Activated naive CD8-positive, alpha-beta T cell treated with anti-CD3 and anti-CD28 coated beads, Interleukin-2, amount 10 ng/mL, durations not matched to agents 7 days and 5 days (primary cell): ENCODE measurements at regions not wholly inside any gene's neighbourhood (a gene's known extent, or its start where the extent isn't known, plus 50 kb on each side); places are given as distances from the start of the nearest gene placed in this dataset.

Experiments
- ATAC-seq: fragments of 150-1000 bp; cut with Tn5 transposase; one replicate; pipeline ENCODE4 v1.10.0; 2021; ENCODE audit warnings: low read depth, moderate library complexity
- POLR2A ChIA-PET: fragments of 350-600 bp; sonication (Branson Sonifier 250); formaldehyde crosslinking; loops from one replicate; lab custom pipeline; 2021; ENCODE audit warnings: antibody characterized with exemption; lab: Charles Lee
- DNase-seq: peaks from one replicate; pipeline ENCODE4 v3.0.0; 2021
- H3K27ac Mint-ChIP-seq: one replicate; pipeline ENCODE4 v1.8.0; 2022; ENCODE audit warnings: mild to moderate bottlenecking, mixed read lengths
- H3K27me3 Mint-ChIP-seq: one replicate; pipeline ENCODE4 v1.8.0; 2022; ENCODE audit warnings: mild to moderate bottlenecking, moderate library complexity, mixed read lengths
- H3K36me3 Mint-ChIP-seq: one replicate; pipeline ENCODE4 v1.8.0; 2021; ENCODE audit warnings: mild to moderate bottlenecking, mixed read lengths
- H3K4me1 Mint-ChIP-seq: one replicate; pipeline ENCODE4 v1.8.0; 2021; ENCODE audit warnings: mixed read lengths
- H3K4me3 Mint-ChIP-seq: one replicate; pipeline ENCODE4 v1.8.0; 2022; ENCODE audit warnings: mild to moderate bottlenecking, moderate library complexity, mixed read lengths
- H3K9me3 Mint-ChIP-seq: one replicate; pipeline ENCODE4 v1.8.0; 2021; ENCODE audit warnings: mixed read lengths

DNA sequence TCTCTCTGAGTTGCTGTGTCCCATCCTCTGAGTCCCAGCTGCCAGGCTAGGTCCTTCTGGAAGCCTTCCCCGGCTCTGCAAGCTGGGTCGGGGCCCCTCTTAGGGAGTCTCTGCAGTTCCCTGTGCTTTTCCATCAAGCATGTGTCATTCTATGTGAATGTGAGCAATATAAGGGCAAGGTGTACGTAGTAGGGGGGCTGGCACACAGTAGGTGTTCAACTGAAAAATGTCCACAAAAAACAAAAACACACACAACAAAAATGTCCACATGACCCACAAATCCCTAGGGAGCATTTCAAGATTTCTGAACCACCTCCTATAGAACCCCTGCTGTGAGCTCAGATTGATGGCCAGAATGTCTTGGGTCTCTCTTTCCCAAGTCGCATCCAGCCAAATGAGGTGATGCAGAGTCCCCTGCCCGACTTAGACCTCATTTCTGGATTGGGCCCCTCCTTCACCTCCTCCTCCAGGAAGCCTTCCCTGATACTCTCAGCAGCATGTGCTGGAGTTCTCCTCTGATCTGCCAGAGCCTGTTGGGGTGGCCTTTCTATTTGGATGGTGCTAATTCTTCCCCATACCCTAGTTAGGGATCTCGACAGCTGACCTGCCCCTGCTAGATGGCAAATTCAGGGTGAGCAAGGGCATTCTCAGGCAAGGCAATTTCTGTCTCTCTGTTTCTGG lies 196.1 kb upstream of the LHX5 start:
- DNase-seq (no peak), ATAC-seq (no peak)
- Mint-ChIP-seq H3K9me3 (no peaks in the 10 kb centered on the region), H3K27me3 (peaks cover 17% of the 10 kb centered on the region), H3K36me3 (no peaks in the 10 kb centered on the region), H3K4me3 (no peak overlapping the region), H3K4me1 (no peaks in the 10 kb centered on the region), H3K27ac (no peak overlapping the region)
- POLR2A ChIA-PET: no interaction called here

- H3K27ac Mint-ChIP-seq: no peak overlapping the region
- no peak overlapping the region for H3K4me3 Mint-ChIP-seq
- POLR2A ChIA-PET: no interaction called here
- H3K36me3 Mint-ChIP-seq: no peaks in the 10 kb centered on the region
- H3K27me3 Mint-ChIP-seq: peaks cover 17% of the 10 kb centered on the region
- no peak for DNase-seq
- H3K4me1 Mint-ChIP-seq: no peaks in the 10 kb centered on the region
- no peaks in the 10 kb centered on the region for H3K9me3 Mint-ChIP-seq
- ATAC-seq: no peak
Measured at GRCh38 chr12:113667095-113667494, 195.4 kb upstream of the LHX5 start.

- POLR2A ChIA-PET: no interaction called here
- no peaks in the 10 kb centered on the region for H3K36me3 Mint-ChIP-seq
- peaks cover 17% of the 10 kb centered on the region for H3K27me3 Mint-ChIP-seq
- DNase-seq: no peak
- no peak overlapping the region for H3K27ac Mint-ChIP-seq
- H3K4me3 Mint-ChIP-seq: no peak overlapping the region
- no peak for ATAC-seq
- H3K9me3 Mint-ChIP-seq: no peaks in the 10 kb centered on the region
- no peaks in the 10 kb centered on the region for H3K4me1 Mint-ChIP-seq
Measured at GRCh38 chr12:113666223-113666622, 194.6 kb upstream of the LHX5 start.

DNA sequence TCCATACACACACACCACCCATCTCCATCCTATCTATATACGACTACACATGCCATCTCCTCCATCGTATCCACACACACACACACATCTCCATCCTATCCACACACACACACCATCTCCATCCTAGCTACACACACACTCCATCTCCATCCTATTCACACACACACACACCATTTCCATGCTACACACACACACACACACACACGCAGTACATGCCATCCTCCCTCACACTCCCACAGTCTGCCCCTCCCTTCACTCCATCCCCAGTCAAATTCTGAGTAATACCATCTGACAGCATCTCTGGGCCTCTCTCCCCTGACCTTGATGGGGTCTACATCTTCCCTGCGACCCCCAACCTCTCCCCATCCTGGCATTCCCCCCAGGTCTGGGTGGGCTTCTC lies 193.8 kb upstream of the LHX5 start:
- no peaks in the 10 kb centered on the region for H3K9me3 Mint-ChIP-seq
- no peak overlapping the region for H3K4me3 Mint-ChIP-seq
- POLR2A ChIA-PET: no interaction called here
- ATAC-seq: no peak
- no peaks in the 10 kb centered on the region for H3K36me3 Mint-ChIP-seq
- H3K4me1 Mint-ChIP-seq: no peaks in the 10 kb centered on the region
- DNase-seq: no peak
- no peak overlapping the region for H3K27ac Mint-ChIP-seq
- peaks cover 20% of the 10 kb centered on the region for H3K27me3 Mint-ChIP-seq

DNA sequence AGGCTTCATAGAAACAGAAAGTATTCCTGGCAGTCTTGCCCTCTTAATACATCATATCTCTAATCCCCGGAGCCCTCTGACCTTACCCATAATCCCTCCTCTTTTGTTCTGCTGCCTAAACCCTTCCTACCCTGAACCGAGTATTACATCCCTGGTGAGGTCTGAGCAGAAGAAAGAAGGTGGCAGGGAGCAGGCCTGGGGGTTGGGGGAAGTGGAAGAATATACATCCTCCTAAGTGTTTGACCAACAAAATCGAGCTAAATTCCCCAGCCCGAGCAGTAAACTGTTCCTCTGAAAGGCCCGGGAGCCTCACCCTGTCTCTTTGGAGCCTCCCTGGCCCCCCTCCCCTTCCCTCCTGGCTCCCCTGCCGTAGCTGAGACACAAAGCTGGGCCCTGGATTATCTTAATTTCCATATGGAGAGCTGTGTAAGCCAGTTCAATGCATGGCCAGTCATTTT lies 192.6 kb upstream of the LHX5 start:
- Mint-ChIP-seq H3K4me1 (no peaks in the 10 kb centered on the region), H3K36me3 (no peaks in the 10 kb centered on the region), H3K9me3 (no peaks in the 10 kb centered on the region), H3K27me3 (peaks cover 13% of the 10 kb centered on the region), H3K4me3 (no peak overlapping the region), H3K27ac (no peak overlapping the region)
- no peak for DNase-seq
- POLR2A ChIA-PET: no interaction called here
- no peak for ATAC-seq

GRCh38 chr12:113663396-113663795 lies 191.7 kb upstream of the LHX5 start:
- Mint-ChIP-seq H3K4me1 (no peaks in the 10 kb centered on the region), H3K27ac (no peak overlapping the region), H3K36me3 (no peaks in the 10 kb centered on the region), H3K4me3 (no peak overlapping the region), H3K9me3 (no peaks in the 10 kb centered on the region), H3K27me3 (peaks cover 10% of the 10 kb centered on the region)
- DNase-seq (no peak), ATAC-seq (no peak)
- POLR2A ChIA-PET: no interaction called here

DNA sequence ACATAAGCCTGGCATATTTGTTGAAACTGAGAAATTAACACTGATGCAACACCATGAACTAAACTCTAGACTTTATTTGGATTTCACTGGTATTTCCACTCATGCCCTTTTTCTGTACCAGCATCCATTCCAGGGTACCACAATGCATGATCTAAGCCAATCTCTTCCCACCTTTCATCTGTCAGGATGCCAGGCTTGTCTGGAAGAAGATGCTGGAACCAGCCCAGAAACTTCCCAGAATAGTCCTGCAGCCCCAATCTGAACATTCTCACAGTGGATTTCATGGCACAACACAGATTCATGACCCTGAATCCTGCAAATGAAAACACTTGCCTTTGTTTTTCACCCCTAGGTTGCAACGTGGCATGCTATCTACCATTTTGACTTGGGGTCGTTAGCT lies 189.3 kb upstream of the LHX5 start:
- DNase-seq (no peak), ATAC-seq (no peak)
- Mint-ChIP-seq H3K4me1 (no peaks in the 10 kb centered on the region), H3K36me3 (no peaks in the 10 kb centered on the region), H3K9me3 (peaks cover 2% of the 10 kb centered on the region), H3K27me3 (peaks cover 3% of the 10 kb centered on the region), H3K4me3 (no peak overlapping the region), H3K27ac (no peak overlapping the region)
- POLR2A ChIA-PET: no interaction called here

- no peak for ATAC-seq
- DNase-seq: no peak
- peaks cover 2% of the 10 kb centered on the region for H3K9me3 Mint-ChIP-seq
- POLR2A ChIA-PET: no interaction called here
- no peak overlapping the region for H3K4me3 Mint-ChIP-seq
- no peak overlapping the region for H3K27ac Mint-ChIP-seq
- H3K4me1 Mint-ChIP-seq: no peaks in the 10 kb centered on the region
- H3K36me3 Mint-ChIP-seq: no peaks in the 10 kb centered on the region
- H3K27me3 Mint-ChIP-seq: peaks cover 3% of the 10 kb centered on the region
Measured at GRCh38 chr12:113659416-113659815, 187.7 kb upstream of the LHX5 start.

GRCh38 chr12:113659015-113659414 lies 187.3 kb upstream of the LHX5 start:
- Mint-ChIP-seq H3K4me3 (no peak overlapping the region), H3K36me3 (no peaks in the 10 kb centered on the region), H3K9me3 (peaks cover 2% of the 10 kb centered on the region), H3K27ac (no peak overlapping the region), H3K4me1 (no peaks in the 10 kb centered on the region), H3K27me3 (peaks cover 3% of the 10 kb centered on the region)
- DNase-seq (no peak), ATAC-seq (no peak)
- POLR2A ChIA-PET: no interaction called here

- ATAC-seq (no peak), DNase-seq (no peak)
- POLR2A ChIA-PET: interaction anchor here (0.6 kb wide), 1 partner anchor 623 kb away, joined by 3 read pairs; no protein-coding TSS in a partner anchor
- H3K4me1 Mint-ChIP-seq: no peaks in the 10 kb centered on the region
- no peaks in the 10 kb centered on the region for H3K36me3 Mint-ChIP-seq
- peaks cover 6% of the 10 kb centered on the region for H3K9me3 Mint-ChIP-seq
- no peak overlapping the region for H3K4me3 Mint-ChIP-seq
- peaks cover 5% of the 10 kb centered on the region for H3K27me3 Mint-ChIP-seq
- H3K27ac Mint-ChIP-seq: no peak overlapping the region
Measured at GRCh38 chr12:113658006-113658655, 186.5 kb upstream of the LHX5 start.

DNA sequence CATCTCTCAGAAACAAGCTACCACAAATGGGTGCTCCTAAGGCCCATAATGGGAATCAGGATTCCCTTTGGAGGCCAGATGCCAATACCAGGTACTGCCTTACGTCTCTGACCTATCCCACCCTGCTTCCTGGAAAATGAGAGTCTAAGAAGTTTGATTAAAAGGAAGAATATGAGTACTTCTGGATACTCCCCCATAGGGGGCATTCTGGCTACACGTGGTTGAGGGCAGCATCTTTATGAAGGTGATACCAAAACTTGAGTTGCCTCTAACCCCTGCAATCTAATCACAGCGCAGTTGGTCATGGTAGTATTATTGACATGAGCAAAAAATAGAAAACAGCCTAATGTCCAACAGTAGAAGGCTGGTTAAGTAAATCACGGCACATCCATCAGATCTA lies 184.2 kb upstream of the LHX5 start:
- H3K4me1 Mint-ChIP-seq: no peaks in the 10 kb centered on the region
- ATAC-seq (no peak), DNase-seq (no peak)
- H3K27ac Mint-ChIP-seq: no peak overlapping the region
- POLR2A ChIA-PET: no interaction called here
- H3K27me3 Mint-ChIP-seq: peaks cover 3% of the 10 kb centered on the region
- peaks cover 9% of the 10 kb centered on the region for H3K9me3 Mint-ChIP-seq
- H3K4me3 Mint-ChIP-seq: no peak overlapping the region
- no peaks in the 10 kb centered on the region for H3K36me3 Mint-ChIP-seq

GRCh38 chr12:113655479-113655878 lies 183.8 kb upstream of the LHX5 start:
- Mint-ChIP-seq H3K36me3 (no peaks in the 10 kb centered on the region), H3K9me3 (peaks cover 9% of the 10 kb centered on the region), H3K4me3 (no peak overlapping the region), H3K27me3 (peaks cover 2% of the 10 kb centered on the region), H3K4me1 (no peaks in the 10 kb centered on the region), H3K27ac (no peak overlapping the region)
- DNase-seq (no peak), ATAC-seq (no peak)
- POLR2A ChIA-PET: no interaction called here

DNA sequence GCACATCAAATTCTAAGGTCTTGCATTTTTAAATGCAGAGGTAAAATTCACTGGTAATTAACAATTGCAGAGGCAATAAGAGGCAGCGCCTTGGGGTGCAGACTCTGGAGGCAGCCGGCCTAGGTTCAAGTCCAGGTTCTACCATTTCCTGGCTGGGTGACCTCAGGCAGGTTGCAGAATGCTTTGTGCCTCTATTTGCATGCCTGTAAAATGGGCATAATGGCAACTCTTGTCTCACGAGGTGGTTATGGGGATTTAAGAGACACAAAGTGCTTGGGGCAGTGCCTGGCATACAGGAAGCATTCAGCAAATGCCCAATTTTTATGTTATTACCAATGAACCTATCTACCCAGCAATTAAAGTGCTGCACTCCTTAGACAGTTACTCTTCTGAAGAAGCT lies 180.0 kb upstream of the LHX5 start:
- peaks cover 19% of the 10 kb centered on the region for H3K27me3 Mint-ChIP-seq

GRCh38 chr12:113650476-113650875 lies 178.8 kb upstream of the LHX5 start:
- no peak overlapping the region for H3K27ac Mint-ChIP-seq
- DNase-seq (no peak), ATAC-seq (no peak)
- POLR2A ChIA-PET: no interaction called here
- H3K36me3 Mint-ChIP-seq: no peaks in the 10 kb centered on the region
- no peak overlapping the region for H3K4me3 Mint-ChIP-seq
- peaks cover 19% of the 10 kb centered on the region for H3K27me3 Mint-ChIP-seq
- no peaks in the 10 kb centered on the region for H3K4me1 Mint-ChIP-seq
- H3K9me3 Mint-ChIP-seq: peaks cover 7% of the 10 kb centered on the region

More for the DNA sequence above, 180.0 kb upstream of the LHX5 start:
- POLR2A ChIA-PET: no interaction called here
- H3K36me3 Mint-ChIP-seq: no peaks in the 10 kb centered on the region
- H3K9me3 Mint-ChIP-seq: peaks cover 7% of the 10 kb centered on the region
- no peaks in the 10 kb centered on the region for H3K4me1 Mint-ChIP-seq
- no peak for DNase-seq
- H3K4me3 Mint-ChIP-seq: no peak overlapping the region
- ATAC-seq: no peak
- H3K27ac Mint-ChIP-seq: no peak overlapping the region
